ENCODE measurements at regions not wholly inside any gene's neighbourhood (a gene's known extent, or its start where the extent isn't known, plus 50 kb on each side); places are given as distances from the start of the nearest gene placed in this dataset.
A peak's percentile ranks its signal among the peaks of the same experiment; 100 is the strongest.

GRCh38 chr7:133155146-133155545, 73.3 kb upstream of the CHCHD3 start:
- Histone ChIP-seq H3K23ac (ENCODE audit: low read depth, low read length, poor library complexity) (no peak overlapping the region), H3K9me3 (replicated peaks in 1 of 2; ENCODE audit: control insufficient read depth in 2 of 2, insufficient read depth in 1 of 2, low read depth in 1 of 2, low read length in 2 of 2) (no peaks in the 10 kb centered on the region), H3K4me2 (ENCODE audit: insufficient read depth, low read length, poor library complexity, severe bottlenecking) (no peak overlapping the region), H3K18ac (ENCODE audit: low read length) (no peak overlapping the region), H3K4ac (ENCODE audit: low read length) (no peak overlapping the region), H3K36me3 (replicated peaks in 1 of 2; ENCODE audit: control insufficient read depth in 2 of 2, insufficient read depth in 2 of 2, low read length in 2 of 2) (no peaks in the 10 kb centered on the region), H3K9ac (ENCODE audit: low read depth, low read length, poor library complexity) (no peak overlapping the region), H2AK5ac (ENCODE audit: low read depth, low read length) (no peak overlapping the region), H2BK5ac (ENCODE audit: low read length) (no peak overlapping the region), H3K4me3 (ENCODE audit: low read length in 2 of 2) (peak overlapping the region in 1 of 2 donors; percentile 13), H4K91ac (ENCODE audit: low read depth, low read length, poor library complexity) (no peak overlapping the region), H3K27ac (replicated peaks; ENCODE audit: low read length) (no peak overlapping the region), H2BK15ac (ENCODE audit: low read length) (no peak overlapping the region), H3K4me1 (ENCODE audit: control insufficient read depth in 2 of 2, insufficient read depth in 1 of 2, low read depth in 1 of 2, low read length in 2 of 2) (no peaks in the 10 kb centered on the region), H4K8ac (ENCODE audit: low read depth, low read length) (no peak overlapping the region), H2AFZ (ENCODE audit: low read length) (no peak overlapping the region), H2BK12ac (ENCODE audit: low read length) (no peak overlapping the region), H2BK120ac (ENCODE audit: low read depth, low read length) (no peak overlapping the region), H3K14ac (ENCODE audit: low read length) (no peak overlapping the region), H3K79me1 (ENCODE audit: low read depth, low read length) (no peaks in the 10 kb centered on the region), H3K27me3 (ENCODE audit: control insufficient read depth in 3 of 3, insufficient read depth in 3 of 3, low read depth in 1 of 3, low read length in 3 of 3) (peaks cover 0 to 3% (median 0%) of the 10 kb centered on the region in 3 experiments)
- no peak for DNase-seq (ENCODE audit: low spot score)
- WGBS, 2 donors (ENCODE audit: extremely low coverage in 2 of 2, insufficient read length in 2 of 2, insufficient replicate concordance in 1 of 2): no CpG with 5 or more reads among the region's 4 CpGs

- no peak overlapping the region for H2BK5ac ChIP-seq (ENCODE audit: low read length)
- no peak overlapping the region for H4K8ac ChIP-seq (ENCODE audit: low read depth, low read length)
- H2AFZ ChIP-seq (ENCODE audit: low read length): no peak overlapping the region
- H3K14ac ChIP-seq (ENCODE audit: low read length): no peak overlapping the region
- H3K4me2 ChIP-seq (ENCODE audit: insufficient read depth, low read length, poor library complexity, severe bottlenecking): no peak overlapping the region
- H2BK15ac ChIP-seq (ENCODE audit: low read length): no peak overlapping the region
- DNase-seq (ENCODE audit: low spot score): no peak
- no peak overlapping the region for H3K27ac ChIP-seq (replicated peaks; ENCODE audit: low read length)
- no peak overlapping the region for H3K4me3 ChIP-seq (ENCODE audit: low read length in 2 of 2)
- no CpG with 5 or more reads among the region's 1 CpG for WGBS, 2 donors (ENCODE audit: extremely low coverage in 2 of 2, insufficient read length in 2 of 2, insufficient replicate concordance in 1 of 2)
- H3K9ac ChIP-seq (ENCODE audit: low read depth, low read length, poor library complexity): no peak overlapping the region
- no peak overlapping the region for H3K4ac ChIP-seq (ENCODE audit: low read length)
- no peak overlapping the region for H3K23ac ChIP-seq (ENCODE audit: low read depth, low read length, poor library complexity)
- no peaks in the 10 kb centered on the region for H3K9me3 ChIP-seq (replicated peaks in 1 of 2; ENCODE audit: control insufficient read depth in 2 of 2, insufficient read depth in 1 of 2, low read depth in 1 of 2, low read length in 2 of 2)
- H2BK12ac ChIP-seq (ENCODE audit: low read length): no peak overlapping the region
- no peaks in the 10 kb centered on the region for H3K4me1 ChIP-seq (ENCODE audit: control insufficient read depth in 2 of 2, insufficient read depth in 1 of 2, low read depth in 1 of 2, low read length in 2 of 2)
- H3K27me3 ChIP-seq (ENCODE audit: control insufficient read depth in 3 of 3, insufficient read depth in 3 of 3, low read depth in 1 of 3, low read length in 3 of 3): peaks cover 0 to 3% (median 0%) of the 10 kb centered on the region in 3 experiments
- H2BK120ac ChIP-seq (ENCODE audit: low read depth, low read length): no peak overlapping the region
- no peak overlapping the region for H2AK5ac ChIP-seq (ENCODE audit: low read depth, low read length)
- no peak overlapping the region for H4K91ac ChIP-seq (ENCODE audit: low read depth, low read length, poor library complexity)
- no peaks in the 10 kb centered on the region for H3K36me3 ChIP-seq (replicated peaks in 1 of 2; ENCODE audit: control insufficient read depth in 2 of 2, insufficient read depth in 2 of 2, low read length in 2 of 2)
- H3K18ac ChIP-seq (ENCODE audit: low read length): no peak overlapping the region
- H3K79me1 ChIP-seq (ENCODE audit: low read depth, low read length): no peaks in the 10 kb centered on the region
These were observed 73.8 kb upstream of the CHCHD3 start for GRCh38 chr7:133155642-133156041.

GRCh38 chr7:133157045-133157444, 75.2 kb upstream of the CHCHD3 start:
- no peak overlapping the region for H4K8ac ChIP-seq (ENCODE audit: low read depth, low read length)
- no peaks in the 10 kb centered on the region for H3K79me1 ChIP-seq (ENCODE audit: low read depth, low read length)
- H3K23ac ChIP-seq (ENCODE audit: low read depth, low read length, poor library complexity): no peak overlapping the region
- H3K9ac ChIP-seq (ENCODE audit: low read depth, low read length, poor library complexity): no peak overlapping the region
- H2BK15ac ChIP-seq (ENCODE audit: low read length): no peak overlapping the region
- H3K4me2 ChIP-seq (ENCODE audit: insufficient read depth, low read length, poor library complexity, severe bottlenecking): no peak overlapping the region
- DNase-seq (ENCODE audit: low spot score): no peak
- H3K4ac ChIP-seq (ENCODE audit: low read length): no peak overlapping the region
- H3K27me3 ChIP-seq (ENCODE audit: control insufficient read depth in 3 of 3, insufficient read depth in 3 of 3, low read depth in 1 of 3, low read length in 3 of 3): peaks cover 0 to 3% (median 0%) of the 10 kb centered on the region in 3 experiments
- no peaks in the 10 kb centered on the region for H3K36me3 ChIP-seq (replicated peaks in 1 of 2; ENCODE audit: control insufficient read depth in 2 of 2, insufficient read depth in 2 of 2, low read length in 2 of 2)
- no peak overlapping the region for H2AFZ ChIP-seq (ENCODE audit: low read length)
- no peak overlapping the region for H2BK120ac ChIP-seq (ENCODE audit: low read depth, low read length)
- H3K4me3 ChIP-seq (ENCODE audit: low read length in 2 of 2): no peak overlapping the region
- no peaks in the 10 kb centered on the region for H3K4me1 ChIP-seq (ENCODE audit: control insufficient read depth in 2 of 2, insufficient read depth in 1 of 2, low read depth in 1 of 2, low read length in 2 of 2)
- H2BK12ac ChIP-seq (ENCODE audit: low read length): no peak overlapping the region
- no peaks in the 10 kb centered on the region for H3K9me3 ChIP-seq (replicated peaks in 1 of 2; ENCODE audit: control insufficient read depth in 2 of 2, insufficient read depth in 1 of 2, low read depth in 1 of 2, low read length in 2 of 2)
- H3K27ac ChIP-seq (replicated peaks; ENCODE audit: low read length): no peak overlapping the region
- H3K14ac ChIP-seq (ENCODE audit: low read length): no peak overlapping the region
- H2BK5ac ChIP-seq (ENCODE audit: low read length): no peak overlapping the region
- no peak overlapping the region for H4K91ac ChIP-seq (ENCODE audit: low read depth, low read length, poor library complexity)
- no peak overlapping the region for H3K18ac ChIP-seq (ENCODE audit: low read length)
- no peak overlapping the region for H2AK5ac ChIP-seq (ENCODE audit: low read depth, low read length)
- WGBS, 2 donors (ENCODE audit: extremely low coverage in 2 of 2, insufficient read length in 2 of 2, insufficient replicate concordance in 1 of 2): no CpG with 5 or more reads among the region's 1 CpG

- no peak overlapping the region for H4K8ac ChIP-seq (ENCODE audit: low read depth, low read length)
- H2AK5ac ChIP-seq (ENCODE audit: low read depth, low read length): no peak overlapping the region
- DNase-seq (ENCODE audit: low spot score): no peak
- no peak overlapping the region for H3K27ac ChIP-seq (replicated peaks; ENCODE audit: low read length)
- H3K36me3 ChIP-seq (replicated peaks in 1 of 2; ENCODE audit: control insufficient read depth in 2 of 2, insufficient read depth in 2 of 2, low read length in 2 of 2): no peaks in the 10 kb centered on the region
- no peak overlapping the region for H2BK15ac ChIP-seq (ENCODE audit: low read length)
- H2BK120ac ChIP-seq (ENCODE audit: low read depth, low read length): no peak overlapping the region
- H3K4me1 ChIP-seq (ENCODE audit: control insufficient read depth in 2 of 2, insufficient read depth in 1 of 2, low read depth in 1 of 2, low read length in 2 of 2): peaks cover 0 to 5% of the 10 kb centered on the region in 2 donors
- H3K4me2 ChIP-seq (ENCODE audit: insufficient read depth, low read length, poor library complexity, severe bottlenecking): no peak overlapping the region
- no peaks in the 10 kb centered on the region for H3K79me1 ChIP-seq (ENCODE audit: low read depth, low read length)
- H3K4me3 ChIP-seq (ENCODE audit: low read length in 2 of 2): no peak overlapping the region
- H2BK12ac ChIP-seq (ENCODE audit: low read length): no peak overlapping the region
- no peak overlapping the region for H2BK5ac ChIP-seq (ENCODE audit: low read length)
- no peak overlapping the region for H4K91ac ChIP-seq (ENCODE audit: low read depth, low read length, poor library complexity)
- no peak overlapping the region for H2AFZ ChIP-seq (ENCODE audit: low read length)
- H3K4ac ChIP-seq (ENCODE audit: low read length): no peak overlapping the region
- peaks cover 0 to 6% (median 0%) of the 10 kb centered on the region in 3 experiments for H3K27me3 ChIP-seq (ENCODE audit: control insufficient read depth in 3 of 3, insufficient read depth in 3 of 3, low read depth in 1 of 3, low read length in 3 of 3)
- H3K9me3 ChIP-seq (replicated peaks in 1 of 2; ENCODE audit: control insufficient read depth in 2 of 2, insufficient read depth in 1 of 2, low read depth in 1 of 2, low read length in 2 of 2): no peaks in the 10 kb centered on the region
- no peak overlapping the region for H3K23ac ChIP-seq (ENCODE audit: low read depth, low read length, poor library complexity)
- no CpG with 5 or more reads among the region's 6 CpGs for WGBS, 2 donors (ENCODE audit: extremely low coverage in 2 of 2, insufficient read length in 2 of 2, insufficient replicate concordance in 1 of 2)
- H3K18ac ChIP-seq (ENCODE audit: low read length): peak overlapping the region; percentile 70
- no peak overlapping the region for H3K14ac ChIP-seq (ENCODE audit: low read length)
- H3K9ac ChIP-seq (ENCODE audit: low read depth, low read length, poor library complexity): no peak overlapping the region
These were observed 82.6 kb upstream of the CHCHD3 start for GRCh38 chr7:133164498-133164897.

All from neuronal stem cell (in vitro differentiated cells).